Activated naive CD4-positive, alpha-beta T cell treated with anti-CD3 and anti-CD28 coated beads for 36 hours (primary cell): ENCODE measurements at regions not wholly inside any gene's neighbourhood (a gene's known extent, or its start where the extent isn't known, plus 50 kb on each side); places are given as distances from the start of the nearest gene placed in this dataset.
A peak's percentile ranks its signal among the peaks of the same experiment; 100 is the strongest.

Experiments used
- CTCF ChIA-PET: fragments of 350-600 bp; sonication (Branson Sonifier 250); formaldehyde crosslinking; loops from one replicate; lab custom pipeline; 2021; ENCODE audit warnings: antibody characterized with exemption; lab: Charles Lee
- DNase-seq: peaks from one replicate; pipeline ENCODE4 v3.0.0-alpha.2; 2020
- H3K27ac Mint-ChIP-seq: one replicate; pipeline ENCODE4 v1.8.0; 2021; ENCODE audit warnings: mild to moderate bottlenecking, mixed read lengths
- H3K27me3 Mint-ChIP-seq: one replicate; pipeline ENCODE4 v1.8.0; 2021; ENCODE audit warnings: low read depth, mixed read lengths
- H3K36me3 Mint-ChIP-seq: one replicate; pipeline ENCODE4 v1.8.0; 2021; ENCODE audit warnings: low read depth, mixed read lengths
- H3K4me1 Mint-ChIP-seq: one replicate; pipeline ENCODE4 v1.8.0; 2021; ENCODE audit warnings: low read depth, mixed read lengths
- H3K4me3 Mint-ChIP-seq: one replicate; pipeline ENCODE4 v1.8.0; 2021; ENCODE audit warnings: mild to moderate bottlenecking, moderate library complexity, mixed read lengths
- H3K9me3 Mint-ChIP-seq: one replicate; pipeline ENCODE4 v1.8.0; 2021; ENCODE audit warnings: mixed read lengths
- intact Hi-C: fragments of 100-400 bp; cut with micrococcal nuclease; formaldehyde crosslinking; loops from one replicate; pipeline ENCODE4 v1.15.1; 2023

DNA sequence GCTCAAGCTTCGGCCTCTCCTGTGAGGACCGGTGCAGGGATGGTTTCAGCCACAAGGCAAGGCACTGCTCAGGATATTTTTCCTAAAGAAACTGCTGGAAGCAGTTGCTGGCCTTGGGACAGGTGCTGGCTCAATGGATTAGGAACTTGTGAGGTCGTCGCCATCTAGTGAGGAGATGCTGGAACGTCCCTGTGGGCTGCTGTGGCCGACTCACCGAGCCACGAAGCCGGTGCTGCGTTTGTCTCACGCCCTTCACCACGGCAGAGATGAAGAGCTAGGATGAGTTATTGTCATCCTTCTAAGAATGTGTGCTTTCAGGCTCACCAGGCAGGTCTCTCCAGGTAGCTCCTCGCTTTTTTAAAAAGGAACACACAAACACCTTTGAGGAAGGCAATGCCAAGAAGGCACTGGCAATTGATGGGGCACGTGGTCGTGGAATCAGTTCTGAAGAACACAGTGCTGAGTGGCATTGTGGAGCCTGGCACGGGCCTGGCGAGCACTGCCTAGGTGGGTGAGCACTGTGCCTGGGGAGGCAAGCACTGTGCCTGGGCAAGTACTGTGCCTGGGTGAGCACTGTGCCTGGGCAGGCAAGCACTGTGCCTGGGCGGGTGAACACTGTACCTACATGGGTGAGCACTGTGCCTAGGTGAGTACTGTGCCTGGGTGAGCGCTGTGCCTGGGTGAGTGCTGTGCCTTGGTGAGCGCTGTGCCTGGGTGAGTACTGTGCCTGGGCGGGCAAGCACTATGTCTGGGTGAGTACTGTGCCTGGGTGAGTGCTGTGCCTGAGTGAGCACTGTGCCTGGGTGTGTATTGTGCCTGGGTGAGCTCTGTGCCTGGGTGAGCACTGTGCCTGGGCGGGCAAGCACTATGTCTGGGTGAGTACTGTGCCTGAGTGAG, 140.4 kb downstream of the TEX29 start:
- Mint-ChIP-seq H3K36me3 (no peaks in the 10 kb centered on the region), H3K27me3 (peaks cover 10% of the 10 kb centered on the region), H3K27ac (no peak overlapping the region), H3K4me1 (peaks cover 2% of the 10 kb centered on the region), H3K4me3 (no peak overlapping the region), H3K9me3 (peaks cover 4% of the 10 kb centered on the region)
- CTCF ChIA-PET = interaction anchor here (0.6 to 1.5 kb wide), 4 partner anchors 14 to 393 kb away, joined by 3 to 4 read pairs (median 4); no protein-coding TSS in a partner anchor
- intact Hi-C loops = no loop called here
- DNase-seq = peak; percentile 32

DNA sequence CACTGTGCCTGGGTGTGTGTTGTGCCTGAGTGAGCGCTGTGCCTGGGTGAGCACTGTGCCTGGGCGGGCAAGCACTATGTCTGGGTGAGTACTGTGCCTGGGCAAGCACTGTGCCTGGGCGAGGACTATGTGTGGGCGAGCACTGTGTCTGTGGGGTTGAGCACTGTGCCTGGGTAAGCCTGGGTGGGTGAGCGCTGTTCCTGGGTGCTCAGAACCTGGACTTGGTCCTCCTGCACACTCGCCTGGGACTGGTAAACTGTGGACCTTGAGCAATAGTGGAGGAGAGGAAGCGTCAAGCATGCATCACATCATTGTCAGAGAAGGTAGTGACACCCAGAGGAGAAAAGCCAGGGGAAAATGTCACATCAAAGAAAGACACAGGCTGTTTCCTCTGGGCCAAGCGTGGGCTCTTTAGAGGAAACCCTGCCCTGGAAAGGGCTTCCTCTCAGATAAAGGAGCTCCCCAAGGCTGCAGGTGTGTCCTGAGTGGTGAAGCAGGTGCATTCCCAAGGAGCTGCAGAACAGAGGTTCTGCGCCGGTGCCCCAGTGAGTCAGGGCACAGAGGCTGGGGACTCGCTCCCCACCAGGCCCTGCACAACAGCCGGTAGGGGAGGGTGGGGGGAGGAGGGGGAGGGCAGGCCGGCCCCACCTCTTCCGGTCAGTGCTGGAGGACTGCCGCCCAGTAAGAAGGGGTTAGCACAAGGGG, 141.2 kb downstream of the TEX29 start:
- Mint-ChIP-seq H3K9me3 (no peaks in the 10 kb centered on the region), H3K27me3 (peaks cover 10% of the 10 kb centered on the region), H3K4me1 (peaks cover 2% of the 10 kb centered on the region), H3K36me3 (no peaks in the 10 kb centered on the region), H3K27ac (no peak overlapping the region), H3K4me3 (no peak overlapping the region)
- DNase-seq = no peak
- CTCF ChIA-PET = no interaction called here
- intact Hi-C loops = no loop called here

DNA sequence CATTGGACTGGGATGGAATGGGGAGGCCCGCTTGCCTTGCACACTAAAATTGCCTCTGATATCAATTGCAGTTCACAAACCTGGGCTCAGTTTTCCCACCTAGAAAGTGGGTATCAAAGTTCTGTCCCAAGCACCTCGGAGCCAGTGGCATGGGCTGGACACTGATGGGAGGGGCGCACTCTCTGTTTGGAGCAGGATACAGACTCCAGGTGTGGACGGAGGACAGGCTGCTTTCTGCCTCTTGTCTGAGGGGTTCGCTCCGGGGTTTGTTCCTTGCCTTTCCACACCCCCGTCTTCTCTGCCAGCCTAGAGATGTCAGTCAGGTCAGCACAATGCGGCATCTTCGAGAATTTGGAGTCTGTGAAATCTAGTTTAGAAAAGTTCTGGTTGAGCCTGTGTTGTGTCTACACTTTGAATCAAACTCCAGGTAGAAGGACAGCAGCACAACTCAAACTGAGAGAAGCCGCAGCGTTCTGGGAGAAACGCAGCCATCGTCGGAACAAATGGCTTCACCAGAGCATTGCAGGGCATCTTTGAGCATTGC, 141.9 kb downstream of the TEX29 start:
- Mint-ChIP-seq H3K36me3 (no peaks in the 10 kb centered on the region), H3K27me3 (peaks cover 13% of the 10 kb centered on the region), H3K4me1 (peaks cover 2% of the 10 kb centered on the region), H3K27ac (no peak overlapping the region), H3K9me3 (no peaks in the 10 kb centered on the region), H3K4me3 (no peak overlapping the region)
- intact Hi-C loops = no loop called here
- CTCF ChIA-PET = no interaction called here
- DNase-seq = no peak

DNA sequence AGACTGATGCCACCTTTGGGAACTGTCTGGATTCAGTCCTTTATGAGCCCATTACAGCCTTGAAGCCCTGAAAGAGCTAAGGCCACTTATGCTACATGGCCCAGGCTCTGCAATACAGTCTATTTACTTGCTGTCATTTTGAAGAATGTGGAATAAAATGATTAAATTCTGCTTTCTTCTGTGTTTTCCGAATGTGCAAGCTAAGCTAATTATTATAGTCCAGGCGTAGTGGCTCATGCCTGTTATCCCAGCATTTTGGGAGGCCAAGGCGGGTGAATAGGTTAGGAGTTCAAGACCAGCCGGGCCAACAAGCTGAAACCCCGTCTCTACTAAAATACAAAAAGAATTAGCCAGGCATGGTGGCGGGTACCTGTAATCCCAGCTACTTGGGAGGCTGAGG, 142.5 kb downstream of the TEX29 start:
- no peak overlapping the region for H3K27ac Mint-ChIP-seq
- CTCF ChIA-PET = no interaction called here
- DNase-seq = no peak
- peaks cover 18% of the 10 kb centered on the region for H3K27me3 Mint-ChIP-seq
- no peaks in the 10 kb centered on the region for H3K9me3 Mint-ChIP-seq
- H3K4me3 Mint-ChIP-seq = no peak overlapping the region
- no peaks in the 10 kb centered on the region for H3K36me3 Mint-ChIP-seq
- intact Hi-C loops = no loop called here
- H3K4me1 Mint-ChIP-seq = peaks cover 2% of the 10 kb centered on the region

DNA sequence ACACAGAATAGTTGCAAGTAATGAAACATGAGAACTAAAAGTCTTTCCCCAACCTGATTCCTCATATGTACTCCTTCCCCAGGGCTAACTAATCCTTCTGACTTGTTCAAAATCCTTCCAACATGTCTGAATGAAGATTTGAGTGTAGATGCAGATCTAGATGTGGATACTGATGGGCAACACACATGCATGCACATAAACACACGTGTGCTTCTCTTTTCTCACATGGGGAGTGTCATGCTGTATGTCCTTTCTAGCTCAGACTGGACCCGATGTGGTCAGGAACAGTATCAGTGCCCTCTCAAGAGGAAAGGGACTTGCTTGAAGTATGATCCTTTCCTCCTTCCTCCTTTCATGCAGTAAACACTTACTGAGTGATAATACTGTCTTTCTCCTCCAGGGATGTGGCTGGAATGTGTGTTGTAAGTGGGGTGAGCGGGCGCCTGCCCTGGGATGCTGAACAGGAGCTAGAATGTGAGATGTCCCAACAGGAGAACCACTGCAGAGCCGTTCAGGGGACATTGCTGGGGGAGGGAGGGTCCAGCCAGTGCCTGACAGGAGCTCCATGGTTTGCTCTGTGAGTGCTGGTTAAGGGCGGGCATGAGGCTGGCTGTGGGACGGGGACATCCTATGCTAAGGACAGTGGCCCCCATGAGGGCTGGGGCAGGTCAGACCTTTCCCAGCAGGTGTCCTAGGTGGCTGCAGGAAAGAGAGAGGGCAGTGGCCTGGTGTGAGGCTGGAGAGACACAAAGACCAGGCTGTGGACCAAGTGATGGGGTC, 146.9 kb downstream of the TEX29 start:
- Mint-ChIP-seq H3K4me3 (no peak overlapping the region), H3K27ac (no peak overlapping the region), H3K9me3 (no peaks in the 10 kb centered on the region), H3K4me1 (no peaks in the 10 kb centered on the region), H3K27me3 (peaks cover 13% of the 10 kb centered on the region), H3K36me3 (no peaks in the 10 kb centered on the region)
- no peak for DNase-seq
- CTCF ChIA-PET = no interaction called here
- intact Hi-C loops = no loop called here

GRCh38 chr13:111468037-111468959, 147.9 kb downstream of the TEX29 start:
- CTCF ChIA-PET = no interaction called here
- intact Hi-C loops = no loop called here
- H3K27me3 Mint-ChIP-seq = peaks cover 13% of the 10 kb centered on the region
- no peak for DNase-seq
- no peaks in the 10 kb centered on the region for H3K36me3 Mint-ChIP-seq
- H3K9me3 Mint-ChIP-seq = no peaks in the 10 kb centered on the region
- H3K27ac Mint-ChIP-seq = no peak overlapping the region
- no peak overlapping the region for H3K4me3 Mint-ChIP-seq
- H3K4me1 Mint-ChIP-seq = no peaks in the 10 kb centered on the region

- DNase-seq = no peak
- H3K36me3 Mint-ChIP-seq = no peaks in the 10 kb centered on the region
- peaks cover 13% of the 10 kb centered on the region for H3K27me3 Mint-ChIP-seq
- no peak overlapping the region for H3K27ac Mint-ChIP-seq
- no peaks in the 10 kb centered on the region for H3K4me1 Mint-ChIP-seq
- intact Hi-C loops = no loop called here
- CTCF ChIA-PET = no interaction called here
- H3K9me3 Mint-ChIP-seq = no peaks in the 10 kb centered on the region
- H3K4me3 Mint-ChIP-seq = no peak overlapping the region
Observed at GRCh38 chr13:111469450-111469849, 149.0 kb downstream of the TEX29 start.

GRCh38 chr13:111469916-111470506, 149.6 kb downstream of the TEX29 start:
- no peak for DNase-seq
- Mint-ChIP-seq H3K4me3 (no peak overlapping the region), H3K27ac (no peak overlapping the region), H3K9me3 (no peaks in the 10 kb centered on the region), H3K36me3 (no peaks in the 10 kb centered on the region), H3K27me3 (peaks cover 10% of the 10 kb centered on the region), H3K4me1 (no peaks in the 10 kb centered on the region)
- CTCF ChIA-PET = no interaction called here
- intact Hi-C loops = no loop called here

- Mint-ChIP-seq H3K4me3 (no peak overlapping the region), H3K27me3 (peaks cover 10% of the 10 kb centered on the region), H3K27ac (no peak overlapping the region), H3K9me3 (no peaks in the 10 kb centered on the region), H3K36me3 (no peaks in the 10 kb centered on the region), H3K4me1 (no peaks in the 10 kb centered on the region)
- DNase-seq = no peak
- intact Hi-C loops = no loop called here
- CTCF ChIA-PET = no interaction called here
Observed at GRCh38 chr13:111470933-111471332, 150.5 kb downstream of the TEX29 start.

GRCh38 chr13:111472083-111472482, 151.6 kb downstream of the TEX29 start:
- CTCF ChIA-PET = no interaction called here
- Mint-ChIP-seq H3K27ac (no peak overlapping the region), H3K4me3 (no peak overlapping the region), H3K9me3 (no peaks in the 10 kb centered on the region), H3K27me3 (peaks cover 8% of the 10 kb centered on the region), H3K4me1 (no peaks in the 10 kb centered on the region), H3K36me3 (no peaks in the 10 kb centered on the region)
- intact Hi-C loops = no loop called here
- no peak for DNase-seq
